Activated CD4-positive, alpha-beta T cell treated with anti-CD3 and anti-CD28 coated beads for 36 hours (primary cell): ENCODE measurements at regions not wholly inside any gene's neighbourhood (a gene's known extent, or its start where the extent isn't known, plus 50 kb on each side); places are given as distances from the start of the nearest gene placed in this dataset.

ENCODE experiments used
- ATAC-seq: fragments of 200-7000 bp; cut with Tn5 transposase; one replicate; pipeline ENCODE4 v1.10.0; 2021; ENCODE audit warnings: mild to moderate bottlenecking, moderate library complexity
- CTCF ChIA-PET: fragments of 350-600 bp; sonication (Branson Sonifier 250); formaldehyde crosslinking; loops from one replicate; lab custom pipeline; 2021; ENCODE audit warnings: antibody characterized with exemption; lab: Charles Lee
- POLR2A ChIA-PET: fragments of 350-600 bp; sonication (Branson Sonifier 250); formaldehyde crosslinking; loops from one replicate; lab custom pipeline; 2021; ENCODE audit warnings: antibody characterized with exemption, inconsistent platforms; lab: Charles Lee
- DNase-seq: peaks from one replicate; pipeline ENCODE4 v3.0.0-alpha.2; 2020
- H3K27ac Mint-ChIP-seq: one replicate; pipeline ENCODE4 v1.8.0; 2021; ENCODE audit warnings: mixed read lengths
- H3K27me3 Mint-ChIP-seq: one replicate; pipeline ENCODE4 v1.8.0; 2021; ENCODE audit warnings: mixed read lengths
- H3K36me3 Mint-ChIP-seq: one replicate; pipeline ENCODE4 v1.8.0; 2021; ENCODE audit warnings: low read depth, mixed read lengths
- H3K4me1 Mint-ChIP-seq: one replicate; pipeline ENCODE4 v1.8.0; 2021; ENCODE audit warnings: mixed read lengths
- H3K4me3 Mint-ChIP-seq: one replicate; pipeline ENCODE4 v1.8.0; 2021; ENCODE audit warnings: mild to moderate bottlenecking, moderate library complexity, mixed read lengths
- H3K9me3 Mint-ChIP-seq: one replicate; pipeline ENCODE4 v1.8.0; 2021; ENCODE audit warnings: low read depth, mixed read lengths
- intact Hi-C, 2 experiments: fragments of 100-400 bp; cut with DNase I in 1 of 2; cut with micrococcal nuclease in 1 of 2; formaldehyde crosslinking; loops; one replicate each; pipeline versions ENCODE4 v1.14.2 to v1.15.1; 2022 to 2024; cut with DNase I, micrococcal nuclease

DNA sequence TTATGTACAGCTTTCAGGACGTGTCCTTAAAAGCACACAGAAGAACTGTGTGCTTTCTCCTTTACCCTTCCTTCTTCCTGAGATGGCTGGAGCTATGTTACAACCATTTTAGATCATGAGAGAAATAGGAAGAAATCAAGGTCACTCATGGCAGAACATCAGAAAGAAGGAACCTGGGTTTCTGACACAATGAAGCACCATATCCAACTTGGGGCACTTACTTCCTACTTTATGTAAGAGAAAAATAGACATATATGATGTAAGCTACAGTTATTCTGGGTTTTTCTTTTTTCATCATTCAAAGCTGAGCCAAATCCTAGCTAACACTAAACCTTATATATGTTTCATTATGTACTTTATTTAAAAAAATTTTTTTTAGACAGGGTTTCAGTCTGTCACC, 79.5 kb downstream of the FAM161A start:
- Mint-ChIP-seq H3K36me3 (no peaks in the 10 kb centered on the region), H3K9me3 (no peaks in the 10 kb centered on the region), H3K27ac (no peak overlapping the region), H3K4me3 (no peak overlapping the region), H3K4me1 (no peaks in the 10 kb centered on the region), H3K27me3 (peaks cover 11% of the 10 kb centered on the region)
- DNase-seq (no peak), ATAC-seq (no peak)
- intact Hi-C loops: loop anchor here in 1 of 2 experiments (2.0 kb wide), 1 partner anchor 22 kb away; no protein-coding TSS in a partner anchor
- CTCF ChIA-PET: interaction anchor here (0.6 to 1.2 kb wide), 3 partner anchors 8 to 40 kb away, joined by 3 to 5 read pairs (median 3); no protein-coding TSS in a partner anchor
- POLR2A ChIA-PET: no interaction called here

DNA sequence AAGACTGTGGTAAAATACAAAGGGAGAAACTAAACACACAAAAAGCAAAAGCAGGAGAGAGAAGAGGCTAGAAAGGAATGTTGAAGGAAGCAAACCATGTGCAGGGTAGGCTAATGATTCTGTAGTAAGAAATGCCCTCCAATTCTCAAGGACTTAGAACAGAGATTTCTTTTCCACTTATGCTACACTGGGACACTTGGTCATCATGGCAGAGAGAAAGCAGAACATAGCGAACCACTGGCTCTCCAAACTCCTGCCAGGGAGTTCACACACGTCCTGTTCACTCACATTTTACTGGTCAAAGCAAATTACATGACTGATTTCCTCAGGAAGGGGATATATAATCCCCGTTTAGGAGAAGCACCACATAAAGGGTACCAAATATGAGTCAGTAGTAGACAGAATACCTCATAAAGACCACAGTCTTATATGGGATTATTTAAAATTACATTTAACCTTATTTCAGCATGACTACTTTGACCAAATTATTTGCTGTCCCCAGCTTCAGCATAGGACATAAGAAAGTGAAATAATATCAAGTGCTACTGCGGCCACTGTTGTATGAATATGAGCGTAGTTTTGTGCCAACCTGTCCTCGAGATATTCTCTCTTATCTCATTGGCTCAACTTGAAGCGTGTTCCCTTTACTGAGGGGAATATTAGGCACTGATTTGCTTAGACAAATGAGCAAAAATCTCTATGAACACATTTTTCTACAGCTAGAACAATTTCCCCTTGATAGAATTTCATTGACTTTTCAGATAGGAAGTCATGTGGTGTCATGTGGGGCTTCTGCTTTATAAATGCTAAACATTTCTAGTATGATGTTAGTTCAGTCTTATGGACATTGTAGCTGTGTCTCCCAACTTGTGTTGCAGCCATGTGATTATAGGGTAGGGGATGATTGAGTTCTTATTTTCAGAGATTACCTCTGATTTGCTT, 81.7 kb downstream of the FAM161A start:
- Mint-ChIP-seq H3K9me3 (no peaks in the 10 kb centered on the region), H3K4me1 (no peaks in the 10 kb centered on the region), H3K4me3 (no peak overlapping the region), H3K36me3 (no peaks in the 10 kb centered on the region), H3K27me3 (peaks cover 11% of the 10 kb centered on the region), H3K27ac (no peak overlapping the region)
- ATAC-seq (no peak), DNase-seq (no peak)
- ChIA-PET POLR2A (no interaction called here), CTCF (interaction anchor here (1.1 kb wide), 1 partner anchor 47 kb away, joined by 3 read pairs; no protein-coding TSS in a partner anchor)
- intact Hi-C loops: no loop called here

DNA sequence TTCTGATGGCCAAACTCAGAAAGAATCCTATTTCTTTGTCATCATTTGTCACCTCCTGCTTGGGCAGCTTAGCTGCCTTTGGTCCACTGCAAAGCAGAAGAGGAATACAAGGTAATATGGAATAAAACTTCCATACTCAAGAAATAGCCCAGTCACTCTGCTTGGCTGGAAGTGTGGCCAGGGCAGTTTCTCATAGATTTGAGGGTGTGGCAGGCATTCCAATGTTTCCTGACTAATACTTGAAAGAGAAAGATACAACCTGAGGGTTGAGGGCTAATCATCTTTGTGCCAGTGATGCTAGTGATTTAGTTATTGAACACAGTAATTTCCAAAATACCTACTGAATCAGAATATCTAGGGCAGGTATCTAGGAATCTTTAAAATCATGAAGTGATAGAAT, 83.1 kb downstream of the FAM161A start:
- H3K27me3 Mint-ChIP-seq: peaks cover 2% of the 10 kb centered on the region
- ChIA-PET CTCF (interaction anchor here (0.7 to 0.8 kb wide), 2 partner anchors 22 to 43 kb away, joined by 3 read pairs; no protein-coding TSS in a partner anchor), POLR2A (no interaction called here)
- no peaks in the 10 kb centered on the region for H3K4me1 Mint-ChIP-seq
- peaks cover 2% of the 10 kb centered on the region for H3K9me3 Mint-ChIP-seq
- no peak for DNase-seq
- H3K4me3 Mint-ChIP-seq: no peak overlapping the region
- no peaks in the 10 kb centered on the region for H3K36me3 Mint-ChIP-seq
- intact Hi-C loops: no loop called here
- H3K27ac Mint-ChIP-seq: no peak overlapping the region
- no peak for ATAC-seq

DNA sequence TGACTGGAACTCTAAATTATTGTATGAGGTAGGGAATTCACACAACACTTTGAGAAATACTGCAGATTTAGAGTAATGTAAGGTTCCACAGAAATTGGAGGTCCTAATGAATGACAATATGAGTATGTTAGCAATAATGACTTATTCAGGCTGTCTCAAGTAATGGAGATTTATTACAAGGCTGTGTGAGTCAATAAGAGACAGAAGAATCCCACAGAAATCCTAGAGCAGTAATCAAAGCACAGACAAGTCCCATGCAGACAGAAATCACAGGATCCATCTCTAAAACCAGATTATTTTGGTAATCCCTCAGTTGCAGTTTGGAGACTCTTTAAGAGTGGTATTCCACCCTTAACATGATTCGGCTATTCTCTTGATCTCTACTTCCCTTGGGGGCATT, 83.6 kb downstream of the FAM161A start:
- DNase-seq (no peak), ATAC-seq (no peak)
- no peak overlapping the region for H3K27ac Mint-ChIP-seq
- H3K9me3 Mint-ChIP-seq: peaks cover 4% of the 10 kb centered on the region
- H3K4me3 Mint-ChIP-seq: no peak overlapping the region
- CTCF ChIA-PET: interaction anchor here (0.7 kb wide), 1 partner anchor 22 kb away, joined by 3 read pairs; no protein-coding TSS in a partner anchor
- intact Hi-C loops: no loop called here
- H3K4me1 Mint-ChIP-seq: no peaks in the 10 kb centered on the region
- no peaks in the 10 kb centered on the region for H3K27me3 Mint-ChIP-seq
- H3K36me3 Mint-ChIP-seq: no peaks in the 10 kb centered on the region
- POLR2A ChIA-PET: no interaction called here

DNA sequence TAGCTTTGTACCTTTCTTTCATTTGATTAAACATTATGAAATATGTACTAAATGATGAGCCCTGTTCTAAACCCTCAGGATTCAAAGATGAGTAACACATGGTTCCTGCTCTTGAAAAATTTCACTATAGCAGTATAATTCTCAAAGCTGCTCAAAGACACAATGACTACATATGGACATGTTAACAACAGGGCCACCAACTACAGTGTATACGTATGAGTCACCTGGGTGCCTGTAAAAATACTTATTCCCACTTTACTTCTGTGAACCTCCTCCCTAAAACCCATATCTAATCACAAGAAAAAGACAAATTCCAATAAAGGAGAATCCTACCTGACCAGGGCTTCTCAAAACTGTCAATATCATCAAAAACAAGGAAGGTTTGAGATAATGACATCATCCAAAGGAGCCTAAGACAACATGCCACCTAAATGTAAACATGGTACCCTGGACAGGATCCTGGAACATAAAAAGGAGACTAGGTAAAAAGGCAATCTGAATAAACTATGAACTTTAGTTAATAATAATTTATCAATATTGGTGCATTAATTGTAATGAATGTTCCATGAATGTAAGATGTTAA, 84.7 kb downstream of the FAM161A start:
- no peak for ATAC-seq
- CTCF ChIA-PET: no interaction called here

DNA sequence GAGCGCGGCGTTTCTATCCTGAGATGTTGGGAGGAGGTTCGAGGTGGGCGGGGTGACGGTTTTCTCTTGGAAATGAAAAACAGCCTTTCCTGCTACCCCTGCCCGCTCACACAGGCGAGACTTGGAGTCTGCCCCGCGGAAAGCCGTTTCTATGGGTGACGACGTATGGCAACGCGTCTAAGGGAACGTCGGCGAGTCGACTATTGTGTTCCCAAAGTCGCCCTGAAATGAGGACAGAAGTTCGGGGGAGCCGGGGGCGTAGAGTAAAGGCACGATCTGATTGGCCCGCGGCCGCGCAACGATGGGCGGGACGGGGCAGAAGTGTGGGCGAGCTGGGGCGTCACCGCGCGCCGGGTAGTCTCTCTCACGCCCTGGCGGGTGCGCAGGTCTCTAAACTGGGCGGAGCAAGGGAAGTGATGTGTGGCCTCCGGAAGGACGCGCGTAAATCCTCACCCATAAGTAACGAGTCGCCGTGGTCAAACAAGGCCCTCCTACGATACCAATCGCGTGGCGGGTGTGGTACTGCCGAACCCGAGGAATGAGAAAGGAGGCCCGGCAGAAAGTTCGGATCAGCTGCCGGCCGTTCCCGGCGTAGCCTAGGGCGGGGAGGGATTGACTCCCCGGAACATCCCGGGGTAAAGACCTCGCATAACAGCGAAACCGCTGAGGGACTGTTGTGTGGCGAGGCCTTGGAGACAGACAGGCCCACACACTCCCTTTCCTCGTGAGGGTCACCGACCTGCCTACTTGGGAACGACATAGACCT, 89.6 kb downstream of the FAM161A start:
- peak; percentile 99 for DNase-seq
- H3K9me3 Mint-ChIP-seq: peaks cover 5% of the 10 kb centered on the region
- H3K4me3 Mint-ChIP-seq: peak overlapping the region; percentile 93
- peak overlapping the region; percentile 95 for H3K27ac Mint-ChIP-seq
- intact Hi-C loops: loop anchor here (1.0 to 10.0 kb wide), 17 partner anchors 70 to 1008 kb away; partner anchors contain the start of genes CCT4 (in 2 of the 2), FAM161A (in 2 of the 2), USP34 (in 2 of the 2) and XPO1 (in 2 of the 2)
- H3K27me3 Mint-ChIP-seq: no peaks in the 10 kb centered on the region
- CTCF ChIA-PET: interaction anchor here (0.6 to 1.2 kb wide), 2 partner anchors 13 to 52 kb away, joined by 3 to 5 read pairs; no protein-coding TSS in a partner anchor
- H3K4me1 Mint-ChIP-seq: peaks cover 15% of the 10 kb centered on the region
- peaks cover 2% of the 10 kb centered on the region for H3K36me3 Mint-ChIP-seq
- POLR2A ChIA-PET: interaction anchor here (0.7 to 0.9 kb wide), 3 partner anchors 90 to 229 kb away, joined by 3 to 4 read pairs (median 3); partner anchors contain the start of gene FAM161A
- ATAC-seq: peak; percentile 97

More for the DNA sequence above, 84.7 kb downstream of the FAM161A start:
- POLR2A ChIA-PET: no interaction called here
- Mint-ChIP-seq H3K27me3 (no peaks in the 10 kb centered on the region), H3K4me3 (no peak overlapping the region), H3K27ac (no peak overlapping the region), H3K36me3 (peaks cover 2% of the 10 kb centered on the region), H3K9me3 (peaks cover 5% of the 10 kb centered on the region), H3K4me1 (no peaks in the 10 kb centered on the region)
- intact Hi-C loops: loop anchor here in 1 of 2 experiments (10.0 kb wide), 1 partner anchor 436 kb away; no protein-coding TSS in a partner anchor
- no peak for DNase-seq

DNA sequence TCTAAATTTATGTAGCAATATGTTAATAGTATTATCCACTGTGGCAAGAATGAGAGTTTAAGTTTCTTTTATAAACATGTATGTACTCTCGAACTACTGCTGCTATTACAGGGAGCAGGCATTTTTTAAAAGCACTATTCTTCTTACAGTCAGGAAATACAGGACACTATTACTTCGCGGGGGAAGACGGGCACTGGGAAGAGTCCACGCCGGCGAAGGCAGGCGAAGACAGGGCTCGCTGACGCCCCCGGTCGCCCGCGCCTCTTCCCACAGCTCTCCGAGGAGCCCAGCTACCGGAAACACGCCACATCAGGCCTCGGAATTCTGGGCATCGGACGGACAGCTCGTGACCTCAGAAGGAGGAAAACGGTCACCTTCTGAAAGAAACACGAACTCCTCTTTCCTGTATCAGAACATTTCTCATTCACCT, 90.2 kb downstream of the FAM161A start:
- Mint-ChIP-seq H3K27me3 (no peaks in the 10 kb centered on the region), H3K4me1 (peaks cover 17% of the 10 kb centered on the region), H3K9me3 (peaks cover 5% of the 10 kb centered on the region), H3K27ac (peak overlapping the region; percentile 95), H3K4me3 (peak overlapping the region; percentile 93), H3K36me3 (peaks cover 2% of the 10 kb centered on the region)
- intact Hi-C loops: loop anchor here (1.0 to 10.0 kb wide), 18 partner anchors 69 to 1007 kb away; partner anchors contain the start of genes CCT4 (in 2 of the 2), FAM161A (in 2 of the 2), USP34 (in 2 of the 2) and XPO1 (in 2 of the 2)
- POLR2A ChIA-PET: interaction anchor here (0.7 to 0.9 kb wide), 2 partner anchors 225 to 229 kb away, joined by 3 to 4 read pairs; no protein-coding TSS in a partner anchor
- CTCF ChIA-PET: interaction anchor here (0.6 to 1.2 kb wide), 2 partner anchors 13 to 52 kb away, joined by 3 to 5 read pairs; no protein-coding TSS in a partner anchor
- no peak for DNase-seq
- peak; percentile 3 for ATAC-seq

DNA sequence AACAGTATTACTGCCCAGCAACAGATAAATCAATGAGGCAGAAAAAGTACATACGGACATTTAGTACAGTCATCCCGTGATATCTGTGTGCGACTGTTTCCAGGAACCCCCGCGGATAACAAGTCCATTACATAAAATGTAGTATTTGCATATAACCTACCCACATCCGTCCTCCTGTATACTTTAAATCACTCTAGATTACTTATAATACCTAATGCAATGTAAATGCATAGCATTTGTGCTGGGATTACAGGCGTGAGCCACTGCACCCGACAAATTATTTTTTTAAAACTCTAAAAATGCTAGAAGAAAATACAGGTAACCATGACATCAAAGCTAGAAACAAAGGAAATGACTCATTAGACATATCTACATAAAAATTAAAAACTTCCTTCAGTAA, 91.6 kb downstream of the FAM161A start:
- Mint-ChIP-seq H3K9me3 (peaks cover 5% of the 10 kb centered on the region), H3K4me3 (no peak overlapping the region), H3K4me1 (peaks cover 21% of the 10 kb centered on the region), H3K36me3 (peaks cover 2% of the 10 kb centered on the region), H3K27ac (peak overlapping the region; percentile 55), H3K27me3 (no peaks in the 10 kb centered on the region)
- ATAC-seq (no peak), DNase-seq (peak; percentile 49)
- ChIA-PET POLR2A (interaction anchor here (0.6 kb wide), 1 partner anchor 224 kb away, joined by 3 read pairs; the partner anchor contains the start of gene XPO1), CTCF (no interaction called here)
- intact Hi-C loops: loop anchor here (5.0 to 10.0 kb wide), 4 partner anchors 125 to 880 kb away; partner anchors contain the start of genes CCT4 (in 1 of the 2) and REL (in 1 of the 2)

DNA sequence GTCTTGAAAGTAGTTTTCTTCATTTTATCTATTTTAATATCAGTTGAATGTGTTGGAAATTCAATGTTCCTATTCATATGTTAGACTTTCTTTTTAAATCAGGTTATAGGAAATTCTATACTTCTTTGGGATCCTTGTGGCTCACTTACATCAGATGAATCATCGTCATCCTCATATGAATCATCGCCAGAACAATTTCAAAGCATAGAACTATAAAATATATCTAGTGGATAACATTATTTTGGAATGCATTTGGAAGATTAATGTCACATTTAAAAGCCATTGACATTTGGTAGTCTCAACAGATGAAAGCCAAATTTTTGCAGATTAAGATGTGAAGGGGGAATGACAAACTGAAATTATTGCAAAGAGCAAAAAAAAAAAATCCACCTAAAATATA, 94.1 kb downstream of the FAM161A start:
- Mint-ChIP-seq H3K27ac (peak overlapping the region; percentile 31), H3K27me3 (no peaks in the 10 kb centered on the region)
- no peak for ATAC-seq

DNA sequence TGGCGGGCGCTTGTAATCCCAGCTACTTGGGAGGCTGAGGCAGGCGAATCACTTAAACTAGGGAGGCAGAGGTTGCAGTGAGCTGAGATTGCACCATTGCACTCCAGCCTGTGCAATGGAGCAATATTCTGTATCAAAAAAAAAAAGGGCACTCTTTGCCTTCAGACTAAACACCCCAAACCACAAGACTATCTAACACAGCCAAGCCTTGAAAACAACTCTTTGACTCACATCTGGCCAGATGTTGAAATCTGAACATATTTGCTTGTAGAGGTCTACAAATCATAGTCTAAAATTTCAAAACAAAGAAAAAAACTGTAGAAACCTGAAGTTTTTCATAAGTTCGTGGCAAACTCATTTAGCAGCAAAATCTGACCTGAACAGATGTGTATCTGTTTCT, 94.9 kb downstream of the FAM161A start:
- no peaks in the 10 kb centered on the region for H3K36me3 Mint-ChIP-seq
- POLR2A ChIA-PET: no interaction called here
- CTCF ChIA-PET: no interaction called here

More for the DNA sequence above, 94.1 kb downstream of the FAM161A start:
- Mint-ChIP-seq H3K4me3 (no peak overlapping the region), H3K4me1 (peaks cover 21% of the 10 kb centered on the region), H3K36me3 (peaks cover 2% of the 10 kb centered on the region), H3K9me3 (peaks cover 2% of the 10 kb centered on the region)
- CTCF ChIA-PET: no interaction called here
- POLR2A ChIA-PET: no interaction called here
- no peak for DNase-seq
- intact Hi-C loops: loop anchor here (5.0 to 10.0 kb wide), 4 partner anchors 128 to 877 kb away; partner anchors contain the start of genes CCT4 (in 1 of the 2) and REL (in 1 of the 2)

More for the DNA sequence above, 94.9 kb downstream of the FAM161A start:
- intact Hi-C loops: no loop called here
- Mint-ChIP-seq H3K27ac (no peak overlapping the region), H3K4me3 (no peak overlapping the region), H3K9me3 (peaks cover 2% of the 10 kb centered on the region), H3K27me3 (no peaks in the 10 kb centered on the region), H3K4me1 (peaks cover 21% of the 10 kb centered on the region)
- DNase-seq (no peak), ATAC-seq (no peak)
